Caco-2 (cell line): ENCODE measurements at regions not wholly inside any gene's neighbourhood (a gene's known extent, or its start where the extent isn't known, plus 50 kb on each side); places are given as distances from the start of the nearest gene placed in this dataset.

Experiments used
- BruUV-seq: library from RNA; stranded (reverse); fragments of 400-500 nt; replicated peaks from 2 replicates; lab custom pipeline; 2021; lab: Mats Ljungman, UMichigan
- CTCF ChIA-PET: fragments of 300-600 bp; sonication (Branson Sonifier 250); formaldehyde crosslinking; loops from one replicate; lab custom pipeline; 2022; ENCODE audit warnings: antibody characterized with exemption; lab: Charles Lee
- POLR2A ChIA-PET: fragments of 300-600 bp; sonication (Branson Sonifier 250); formaldehyde crosslinking; loops from one replicate; lab custom pipeline; 2022; ENCODE audit warnings: antibody characterized with exemption; lab: Charles Lee
- DNase-seq, 2 experiments: peaks; one replicate each; pipeline versions ENCODE4 v3.0.0 to v3.0.0-alpha.2; 2020 to 2022
- H3K27me3 ChIP-seq: replicated peaks from 2 replicates; pipeline ENCODE4 v1.6.0; 2011; ENCODE audit warnings: low read length; ENCODE audit not compliant: control insufficient read depth, insufficient read depth
- H3K36me3 ChIP-seq: 2 replicates; pipeline ENCODE4 v1.5.1; 2011; ENCODE audit warnings: low read length; ENCODE audit not compliant: control insufficient read depth, insufficient read depth
- H3K4me1 ChIP-seq: fragments of 250-450 bp; sonication (Bioruptor Pico); 2 replicates; pipeline ENCODE4 v1.5.1; 2020; ENCODE audit warnings: mild to moderate bottlenecking
- H3K4me3 ChIP-seq: 2 replicates; pipeline ENCODE4 v1.5.1; 2011; ENCODE audit warnings: low read depth, mild to moderate bottlenecking, control low read depth, low read length
- H3K9me3 ChIP-seq: fragments of 250-450 bp; sonication (Bioruptor Pico); 2 replicates; pipeline ENCODE4 v1.5.1; 2020; ENCODE audit warnings: mild to moderate bottlenecking, moderate library complexity
- H3K27ac Mint-ChIP-seq: one replicate; pipeline ENCODE4 v1.8.0; 2022; ENCODE audit warnings: mixed read lengths; ENCODE audit not compliant: unreplicated experiment
- H3K27me3 Mint-ChIP-seq: one replicate; pipeline ENCODE4 v1.8.0; 2022; ENCODE audit warnings: mixed read lengths; ENCODE audit not compliant: insufficient read depth, unreplicated experiment
- H3K36me3 Mint-ChIP-seq: one replicate; pipeline ENCODE4 v1.8.0; 2022; ENCODE audit warnings: mild to moderate bottlenecking, mixed read lengths; ENCODE audit not compliant: insufficient read depth, unreplicated experiment
- H3K4me1 Mint-ChIP-seq: one replicate; pipeline ENCODE4 v1.8.0; 2022; ENCODE audit warnings: low read depth, mixed read lengths; ENCODE audit not compliant: unreplicated experiment
- H3K4me3 Mint-ChIP-seq: one replicate; pipeline ENCODE4 v1.8.0; 2022; ENCODE audit warnings: mild to moderate bottlenecking, moderate library complexity, mixed read lengths; ENCODE audit not compliant: unreplicated experiment
- H3K9me3 Mint-ChIP-seq: one replicate; pipeline ENCODE4 v1.8.0; 2022; ENCODE audit warnings: mixed read lengths; ENCODE audit not compliant: unreplicated experiment
- intact Hi-C: fragments of 100-400 bp; cut with micrococcal nuclease; formaldehyde crosslinking; loops from one replicate; pipeline ENCODE4 v1.10.0; 2022; ENCODE audit not compliant: unreplicated experiment
- TF ChIP-seq, protein P1 (sequence below), 2 experiments: fragments of 200-600 bp in 1 of 2; IDR thresholded peaks; 1 replicate in 1 of 2; 2 replicates in 1 of 2; pipeline versions ENCODE4 v1.5.1 to v1.8.0; 2011 to 2022; ENCODE audit warnings: antibody characterized with exemption in 1 of 2, control low read depth in 1 of 2, inconsistent platforms in 1 of 2, low read depth in 1 of 2, low read length in 1 of 2, mild to moderate bottlenecking in 1 of 2, moderate library complexity in 1 of 2; ENCODE audit not compliant: insufficient read depth in 1 of 2, severe bottlenecking in 1 of 2, unreplicated experiment in 1 of 2

- Mint-ChIP-seq H3K4me1 (no peaks in the 10 kb centered on the region), H3K9me3 (no peaks in the 10 kb centered on the region), H3K36me3 (no peaks in the 10 kb centered on the region), H3K4me3 (no peak overlapping the region), H3K27me3 (peaks cover 8% of the 10 kb centered on the region), H3K27ac (no peak overlapping the region)
- ChIA-PET CTCF (no interaction called here), POLR2A (interaction anchor here (0.5 kb wide), 1 partner anchor 162 kb away, joined by 3 read pairs; no protein-coding TSS in a partner anchor)
- Histone ChIP-seq H3K27me3 (no peaks in the 10 kb centered on the region), H3K4me1 (no peaks in the 10 kb centered on the region), H3K9me3 (no peaks in the 10 kb centered on the region), H3K4me3 (no peak overlapping the region), H3K36me3 (no peaks in the 10 kb centered on the region)
- TF ChIP-seq, protein P1, sequence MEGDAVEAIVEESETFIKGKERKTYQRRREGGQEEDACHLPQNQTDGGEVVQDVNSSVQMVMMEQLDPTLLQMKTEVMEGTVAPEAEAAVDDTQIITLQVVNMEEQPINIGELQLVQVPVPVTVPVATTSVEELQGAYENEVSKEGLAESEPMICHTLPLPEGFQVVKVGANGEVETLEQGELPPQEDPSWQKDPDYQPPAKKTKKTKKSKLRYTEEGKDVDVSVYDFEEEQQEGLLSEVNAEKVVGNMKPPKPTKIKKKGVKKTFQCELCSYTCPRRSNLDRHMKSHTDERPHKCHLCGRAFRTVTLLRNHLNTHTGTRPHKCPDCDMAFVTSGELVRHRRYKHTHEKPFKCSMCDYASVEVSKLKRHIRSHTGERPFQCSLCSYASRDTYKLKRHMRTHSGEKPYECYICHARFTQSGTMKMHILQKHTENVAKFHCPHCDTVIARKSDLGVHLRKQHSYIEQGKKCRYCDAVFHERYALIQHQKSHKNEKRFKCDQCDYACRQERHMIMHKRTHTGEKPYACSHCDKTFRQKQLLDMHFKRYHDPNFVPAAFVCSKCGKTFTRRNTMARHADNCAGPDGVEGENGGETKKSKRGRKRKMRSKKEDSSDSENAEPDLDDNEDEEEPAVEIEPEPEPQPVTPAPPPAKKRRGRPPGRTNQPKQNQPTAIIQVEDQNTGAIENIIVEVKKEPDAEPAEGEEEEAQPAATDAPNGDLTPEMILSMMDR (IDR thresholded peaks at IDR 0.05; ENCODE audit: insufficient read depth in 1 of 2, low read depth in 1 of 2, low read length in 1 of 2, severe bottlenecking in 1 of 2, unreplicated experiment in 1 of 2) = no peak
- intact Hi-C loops = no loop called here
- no peak for DNase-seq
- BruUV-seq = no TSS peak
Observed at GRCh38 chr7:115689941-115690340, 340.6 kb downstream of the TFEC start.

- no peak overlapping the region for H3K4me3 Mint-ChIP-seq
- no peaks in the 10 kb centered on the region for H3K27me3 Mint-ChIP-seq
- BruUV-seq = no TSS peak
- H3K4me1 Mint-ChIP-seq = no peaks in the 10 kb centered on the region
- POLR2A ChIA-PET = interaction anchor here (0.6 kb wide), 1 partner anchor 80 kb away, joined by 5 read pairs; no protein-coding TSS in a partner anchor
- no peaks in the 10 kb centered on the region for H3K36me3 Mint-ChIP-seq
- CTCF ChIA-PET = no interaction called here
- DNase-seq = no peak
- H3K27ac Mint-ChIP-seq = no peak overlapping the region
- no peaks in the 10 kb centered on the region for H3K9me3 ChIP-seq
- no peaks in the 10 kb centered on the region for H3K9me3 Mint-ChIP-seq
- H3K4me1 ChIP-seq = no peaks in the 10 kb centered on the region
- no peaks in the 10 kb centered on the region for H3K36me3 ChIP-seq
- TF ChIP-seq, protein P1 (IDR thresholded peaks at IDR 0.05; ENCODE audit: insufficient read depth in 1 of 2, low read depth in 1 of 2, low read length in 1 of 2, severe bottlenecking in 1 of 2, unreplicated experiment in 1 of 2) = no peak
- no peaks in the 10 kb centered on the region; the same call in 1 of the 2 replicates for H3K27me3 ChIP-seq
- intact Hi-C loops = no loop called here
- H3K4me3 ChIP-seq = no peak overlapping the region
Observed at GRCh38 chr7:115683093-115683492, 347.5 kb downstream of the TFEC start.

GRCh38 chr7:115682507-115682906 is 348.1 kb downstream of the TFEC start:
- intact Hi-C loops = no loop called here
- no TSS peak for BruUV-seq
- TF ChIP-seq, protein P1 (IDR thresholded peaks at IDR 0.05; ENCODE audit: insufficient read depth in 1 of 2, low read depth in 1 of 2, low read length in 1 of 2, severe bottlenecking in 1 of 2, unreplicated experiment in 1 of 2) = no peak
- no peaks in the 10 kb centered on the region for H3K4me1 Mint-ChIP-seq
- no peaks in the 10 kb centered on the region for H3K36me3 ChIP-seq
- no peaks in the 10 kb centered on the region for H3K36me3 Mint-ChIP-seq
- no peak overlapping the region for H3K4me3 Mint-ChIP-seq
- H3K4me3 ChIP-seq = no peak overlapping the region
- H3K27ac Mint-ChIP-seq = no peak overlapping the region
- ChIA-PET CTCF (no interaction called here), POLR2A (interaction anchor here (0.6 kb wide), 1 partner anchor 79 kb away, joined by 5 read pairs; no protein-coding TSS in a partner anchor)
- H3K9me3 ChIP-seq = no peaks in the 10 kb centered on the region
- no peaks in the 10 kb centered on the region for H3K27me3 Mint-ChIP-seq
- DNase-seq = no peak
- H3K4me1 ChIP-seq = no peaks in the 10 kb centered on the region
- H3K9me3 Mint-ChIP-seq = no peaks in the 10 kb centered on the region
- H3K27me3 ChIP-seq = no peaks in the 10 kb centered on the region; the same call in 1 of the 2 replicates
